ENCODE measurements at regions not wholly inside any gene's neighbourhood (a gene's known extent, or its start where the extent isn't known, plus 50 kb on each side); places are given as distances from the start of the nearest gene placed in this dataset.

GRCh38 chr13:105247830-105248229, 1287.6 kb downstream of the EFNB2 start:
- no peak for DNase-seq

DNA sequence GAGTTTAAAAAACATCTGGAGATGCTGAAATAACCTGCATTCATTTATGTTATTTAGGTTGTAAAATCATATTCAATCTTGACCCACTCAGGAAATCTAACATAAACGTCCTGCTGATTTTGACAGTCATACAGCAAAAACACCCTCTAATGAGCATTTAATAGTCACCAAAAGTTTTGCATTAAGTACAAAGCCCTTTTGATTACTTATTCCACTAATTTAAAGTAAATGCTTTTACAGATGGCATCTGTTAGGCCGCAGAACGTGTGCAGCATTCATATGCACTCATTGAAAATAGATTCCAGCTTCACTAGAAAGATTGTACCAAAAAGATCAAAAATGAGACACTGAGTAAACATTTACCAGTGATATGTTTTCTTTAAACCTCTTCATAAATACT, 1295.1 kb downstream of the EFNB2 start:
- no peak for DNase-seq

GRCh38 chr13:105232439-105232838, 1303.0 kb downstream of the EFNB2 start:
- DNase-seq: no peak

GRCh38 chr13:105232006-105232405, 1303.5 kb downstream of the EFNB2 start:
- DNase-seq: no peak

- no peak for DNase-seq
Observed at GRCh38 chr13:105231579-105231978, 1303.9 kb downstream of the EFNB2 start.

DNA sequence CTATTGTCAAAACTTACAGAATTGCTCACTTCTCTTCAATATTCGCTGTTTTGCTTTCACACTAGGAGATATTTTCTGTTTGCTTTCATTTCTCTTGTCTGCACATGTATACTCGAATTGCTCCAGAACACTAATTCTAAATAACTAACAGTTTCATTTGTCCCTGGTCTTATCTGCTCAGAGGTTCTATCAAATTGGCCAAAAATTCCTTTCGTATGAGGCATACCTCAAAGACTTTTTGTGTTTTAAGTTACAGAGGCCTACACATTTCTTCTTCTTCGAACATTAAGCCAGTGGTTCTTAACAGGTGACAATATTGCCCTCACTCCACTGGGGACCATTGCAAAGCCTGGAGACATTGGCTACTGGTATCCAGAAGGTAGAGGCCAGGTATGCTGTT, 1314.6 kb downstream of the EFNB2 start:
- DNase-seq: no peak

DNA sequence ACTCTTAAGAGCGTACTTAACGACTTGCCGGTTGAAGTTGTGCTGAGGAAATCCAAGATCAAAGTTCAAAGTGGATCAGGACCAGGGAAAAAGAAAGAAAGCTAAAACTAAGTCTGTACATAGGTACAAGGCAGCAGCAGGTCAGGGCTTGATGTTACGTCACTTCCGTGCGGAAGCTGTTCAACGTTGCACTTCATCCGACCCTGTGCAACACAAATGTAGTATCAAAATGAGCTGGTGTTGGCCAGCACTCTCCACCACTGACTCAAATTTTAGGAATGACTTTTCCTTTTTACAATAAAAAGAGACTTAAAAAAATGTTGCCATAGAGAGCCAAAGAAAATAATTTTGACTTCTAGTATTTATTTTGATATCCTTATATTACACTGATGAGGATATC, 1315.4 kb downstream of the EFNB2 start:
- DNase-seq: no peak

DNA sequence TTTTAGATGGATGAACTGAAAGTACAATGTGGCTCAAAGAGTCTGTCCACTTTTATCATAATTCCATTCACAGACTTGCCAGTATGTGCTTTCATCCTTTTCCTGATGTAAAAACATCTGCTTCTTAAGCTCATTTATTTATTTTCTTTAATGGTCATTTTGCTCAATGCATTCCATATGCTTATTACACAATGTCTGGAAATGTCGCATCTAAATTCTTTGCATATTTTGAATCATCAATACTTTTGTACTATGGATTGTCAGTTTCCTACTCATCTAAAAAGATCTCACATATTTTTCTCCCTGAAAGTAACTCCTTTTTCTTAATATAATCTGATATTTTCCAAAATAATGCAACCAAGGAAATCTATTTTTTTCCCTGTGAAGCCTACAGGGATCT, 1315.8 kb downstream of the EFNB2 start:
- DNase-seq: no peak

GRCh38 chr13:105213512-105213911, 1322.0 kb downstream of the EFNB2 start:
- DNase-seq: peak; percentile 0

GRCh38 chr13:105207572-105208293, 1327.7 kb downstream of the EFNB2 start:
- DNase-seq: no peak

DNA sequence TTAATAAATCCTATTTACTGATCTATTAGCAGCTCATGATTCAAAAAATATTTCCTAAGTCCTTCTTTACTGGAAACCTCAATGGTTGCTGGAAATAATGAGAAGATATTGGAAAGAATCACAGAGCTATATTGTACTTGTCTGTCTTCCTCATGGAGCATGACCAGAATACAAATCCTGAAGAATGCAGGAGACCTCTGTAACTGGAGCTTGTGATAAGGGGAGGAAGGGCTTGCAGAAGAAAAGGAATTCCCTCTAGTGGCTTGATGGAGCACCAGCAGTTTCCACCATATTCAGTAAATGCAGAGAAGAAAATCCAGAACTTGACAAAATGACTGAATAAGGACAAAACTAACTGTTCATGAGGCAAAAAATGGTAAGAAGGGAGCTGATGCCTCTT, 1333.1 kb downstream of the EFNB2 start:
- DNase-seq: peak; percentile 27

DNA sequence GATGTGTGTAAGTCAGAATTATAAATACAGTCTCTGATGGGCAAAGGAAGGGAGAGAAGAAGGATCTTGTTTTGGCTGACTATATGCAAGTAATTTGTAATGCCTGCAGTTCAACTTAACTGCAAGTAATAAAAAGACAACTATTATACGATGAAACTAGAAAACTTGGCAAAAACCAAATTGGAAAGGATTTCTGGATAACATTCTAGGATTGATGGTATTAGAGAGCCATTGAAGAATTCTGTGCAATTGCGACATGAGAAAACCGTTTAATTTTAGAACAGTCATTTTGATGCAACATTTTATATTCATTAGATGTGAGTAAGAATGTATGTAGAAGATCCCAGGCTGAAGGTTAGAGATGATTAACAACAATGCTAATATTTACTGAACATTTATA, 1334.1 kb downstream of the EFNB2 start:
- no peak for DNase-seq

GRCh38 chr13:105200181-105200580, 1335.3 kb downstream of the EFNB2 start:
- no peak for DNase-seq

- DNase-seq: no peak
Observed at GRCh38 chr13:105196052-105196451, 1339.4 kb downstream of the EFNB2 start.

- DNase-seq: no peak
Observed at GRCh38 chr13:105193026-105193425, 1342.4 kb downstream of the EFNB2 start.

DNA sequence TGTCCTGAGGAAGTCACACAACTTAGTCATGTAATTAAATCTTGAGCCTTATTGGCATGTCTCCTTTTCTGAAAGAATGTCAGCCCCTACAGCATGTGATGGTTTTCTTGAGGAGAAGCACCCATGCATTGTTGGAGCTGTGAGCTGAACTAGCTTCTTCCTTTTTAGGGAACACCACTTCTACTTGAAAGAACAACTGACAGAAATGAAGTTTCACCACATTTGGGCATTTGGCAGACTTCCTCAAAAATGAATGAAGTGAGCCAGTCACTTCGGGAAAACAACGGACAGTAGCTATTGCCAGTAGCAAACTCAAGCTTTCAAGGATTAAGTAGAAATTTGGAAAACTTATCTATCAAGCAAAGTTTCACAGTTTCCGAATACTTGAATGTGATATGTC, 1351.3 kb downstream of the EFNB2 start:
- DNase-seq: peak; percentile 33

GRCh38 chr13:105177265-105177900, 1358.1 kb downstream of the EFNB2 start:
- peak; percentile 46 for DNase-seq

DNA sequence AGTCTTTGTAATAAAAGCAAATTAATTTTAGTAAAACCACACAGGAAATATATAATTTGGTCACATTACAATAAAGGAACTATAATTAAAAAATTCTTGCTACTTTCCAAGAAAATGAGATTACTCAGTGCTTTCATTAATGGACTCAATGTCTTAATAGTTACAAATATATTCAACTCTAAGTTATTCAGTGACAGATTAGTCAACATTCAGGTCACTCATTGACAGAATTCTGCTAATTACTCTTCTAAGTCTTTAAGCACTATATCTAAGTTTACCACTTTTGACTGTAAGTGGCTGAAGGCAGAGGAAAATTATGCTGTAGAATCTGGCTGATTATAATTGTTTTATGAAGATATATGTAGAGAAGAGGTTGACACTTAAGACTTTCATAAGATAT, 1365.0 kb downstream of the EFNB2 start:
- DNase-seq: no peak

DNA sequence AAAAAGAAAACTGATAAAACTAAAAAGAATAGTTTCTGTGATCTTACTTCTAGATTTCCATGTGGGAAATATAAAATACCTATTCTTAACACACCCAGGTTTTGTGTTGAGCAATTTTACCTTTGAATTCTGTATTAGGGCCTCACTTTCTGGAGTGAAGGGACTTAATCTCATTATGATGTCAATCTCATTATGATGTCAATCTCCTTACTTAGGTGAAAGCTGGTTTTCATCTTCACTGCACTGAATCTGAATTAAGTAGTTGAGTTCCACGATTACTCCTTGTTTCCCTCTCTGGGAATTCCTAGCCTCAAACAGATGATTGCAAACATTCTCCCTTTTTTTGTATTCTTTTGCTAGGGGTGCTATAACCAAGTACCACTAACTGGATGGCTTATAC, 1367.2 kb downstream of the EFNB2 start:
- DNase-seq: no peak

DNA sequence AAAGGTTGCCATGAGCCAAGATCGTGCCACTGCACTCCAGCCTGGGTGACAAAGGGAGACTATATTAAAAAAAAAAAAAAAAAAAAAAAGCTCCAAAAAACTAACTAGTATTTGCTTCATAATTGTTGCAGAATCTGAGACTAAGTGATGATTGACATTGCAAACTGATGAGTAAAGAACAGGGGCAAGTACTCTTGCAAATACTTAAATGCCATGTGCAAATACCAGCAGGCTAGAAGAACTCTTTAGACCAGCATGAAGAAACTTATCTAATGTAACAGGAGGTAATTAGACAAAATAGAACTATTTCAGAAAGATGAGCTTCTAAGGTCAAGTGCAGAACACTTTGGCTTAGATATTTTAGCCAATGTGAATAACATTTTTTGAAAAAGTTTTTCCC, 1368.1 kb downstream of the EFNB2 start:
- no peak for DNase-seq

DNA sequence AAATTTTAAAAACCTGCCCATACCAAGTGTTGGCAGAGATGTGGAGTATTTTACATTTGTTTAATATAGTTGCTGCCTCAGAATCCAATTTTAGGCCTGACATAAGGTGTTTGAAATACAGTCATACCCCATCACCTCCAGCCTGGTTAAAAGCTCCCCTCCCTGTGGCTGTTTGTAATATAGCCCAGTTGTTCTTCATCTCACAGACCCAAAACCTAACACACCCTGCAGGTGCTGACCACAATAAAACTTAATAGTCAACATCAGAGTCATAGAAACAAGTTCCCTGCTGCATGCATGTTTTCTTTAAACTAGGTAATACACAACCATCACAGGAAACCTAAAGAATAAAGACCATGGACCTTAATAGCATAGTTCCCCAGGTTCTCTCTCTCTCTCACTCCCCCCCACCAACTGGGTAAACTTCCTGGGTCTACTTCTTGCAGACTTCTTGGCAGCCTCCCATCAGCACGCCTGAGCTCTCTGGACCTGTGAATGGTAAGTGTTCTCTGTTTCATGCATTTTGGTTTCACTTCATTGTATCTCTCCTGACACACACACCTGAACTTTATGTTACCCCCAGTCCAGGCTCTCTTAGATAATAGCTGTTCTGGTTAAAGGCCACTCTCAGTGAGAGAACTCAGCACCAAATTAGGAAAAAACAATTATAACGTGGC, 1369.9 kb downstream of the EFNB2 start:
- no peak for DNase-seq

- no peak for DNase-seq
Observed at GRCh38 chr13:105159841-105160240, 1375.6 kb downstream of the EFNB2 start.

DNA sequence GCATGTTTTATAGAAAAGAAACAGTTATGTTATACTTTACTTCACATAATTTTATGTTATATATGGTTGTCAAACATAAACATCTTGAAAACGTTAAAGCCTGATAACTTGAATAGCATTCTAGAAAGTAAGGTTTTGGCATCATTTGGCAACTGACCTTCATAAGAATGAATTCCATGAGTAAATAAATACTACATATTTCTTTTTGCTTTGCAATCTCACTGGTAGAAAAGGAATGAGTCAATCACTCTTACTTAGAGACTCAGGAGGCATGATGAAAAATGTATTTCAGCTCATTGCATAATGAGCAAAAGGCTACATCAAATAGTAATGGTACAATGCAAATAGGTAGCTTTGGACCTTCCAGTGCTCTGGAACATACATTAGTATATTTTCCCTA, 1381.9 kb downstream of the EFNB2 start:
- no peak for DNase-seq

DNA sequence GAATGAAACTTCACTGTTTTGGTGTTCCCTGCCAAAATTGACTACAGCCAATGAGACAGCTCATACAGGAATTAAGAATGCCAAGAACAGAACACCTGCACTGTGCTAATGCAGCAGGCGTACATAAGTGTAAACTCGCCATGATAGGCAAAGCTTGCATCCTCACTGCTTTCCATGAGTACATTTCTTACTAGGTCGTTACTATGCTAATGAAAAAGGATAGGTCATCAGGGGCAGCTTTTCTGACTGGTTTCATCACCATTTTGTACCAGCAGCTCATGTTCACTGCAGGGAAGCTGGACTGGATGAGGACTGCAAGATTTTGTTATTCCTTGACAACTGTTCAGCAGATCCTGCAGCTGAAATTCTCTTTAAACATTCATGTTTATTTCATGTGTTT, 1383.8 kb downstream of the EFNB2 start:
- DNase-seq: no peak
